PC-3 (cell line): ENCODE measurements at regions not wholly inside any gene's neighbourhood (a gene's known extent, or its start where the extent isn't known, plus 50 kb on each side); places are given as distances from the start of the nearest gene placed in this dataset.
A peak's percentile ranks its signal among the peaks of the same experiment; 100 is the strongest.

Experiments
- ATAC-seq: fragments of 200-7000 bp; cut with Tn5 transposase; 2 replicates; pipeline ENCODE4 v1.9.1; 2020; ENCODE audit warnings: mild to moderate bottlenecking, moderate library complexity
- BruUV-seq: library from RNA; stranded (reverse); fragments of 400-500 nt; replicated peaks from 2 replicates; lab custom pipeline; 2021; lab: Mats Ljungman, UMichigan
- CTCF ChIA-PET: fragments of 300-600 bp; sonication (Branson Sonifier 250); formaldehyde crosslinking; loops from one replicate; lab custom pipeline; 2022; ENCODE audit warnings: antibody characterized with exemption; lab: Charles Lee
- POLR2A ChIA-PET: fragments of 300-600 bp; sonication (Branson Sonifier 250); formaldehyde crosslinking; loops from one replicate; lab custom pipeline; 2022; ENCODE audit warnings: antibody characterized with exemption; ENCODE audit not compliant: unreplicated experiment; lab: Charles Lee
- DNase-seq: peaks from one replicate; pipeline ENCODE4 v3.0.0-alpha.2; 2015
- H2AFZ ChIP-seq: fragments of 300-600 bp; sonication (generic); 2 replicates; pipeline ENCODE4 v1.6.0; 2016; ENCODE audit warnings: antibody characterized with exemption, low read length
- H3F3A ChIP-seq: fragments of 300-600 bp; sonication (generic); one replicate; pipeline ENCODE4 v1.6.0; 2017; ENCODE audit warnings: antibody characterized with exemption, low read length, control low read depth, mild to moderate bottlenecking; ENCODE audit not compliant: unreplicated experiment
- H3K27ac ChIP-seq: fragments of 300-600 bp; sonication (generic); 2 replicates; pipeline ENCODE4 v1.5.1; 2016; ENCODE audit warnings: mild to moderate bottlenecking, low read length
- H3K27me3 ChIP-seq: fragments of 300-600 bp; sonication (generic); 2 replicates; pipeline ENCODE4 v1.6.1; 2016; ENCODE audit warnings: low read length, mixed read lengths
- H3K36me3 ChIP-seq: fragments of 300-600 bp; sonication (generic); 2 replicates; pipeline ENCODE4 v1.6.1; 2016; ENCODE audit warnings: low read depth, mixed run types, low read length, mixed read lengths
- H3K4me1 ChIP-seq: fragments of 300-600 bp; sonication (generic); 2 replicates; pipeline ENCODE4 v1.5.1; 2016; ENCODE audit warnings: low read length; ENCODE audit not compliant: insufficient read depth
- H3K4me2 ChIP-seq: fragments of 300-600 bp; sonication (generic); 2 replicates; pipeline ENCODE4 v1.6.0; 2016; ENCODE audit warnings: low read length
- H3K4me3 ChIP-seq: fragments of 300-600 bp; sonication (generic); 2 replicates; pipeline ENCODE4 v1.5.1; 2016; ENCODE audit warnings: mild to moderate bottlenecking, low read length, mixed read lengths
- H3K79me2 ChIP-seq: fragments of 300-600 bp; sonication (generic); 2 replicates; pipeline ENCODE4 v1.6.1; 2017; ENCODE audit warnings: low read length, mixed read lengths
- H3K9ac ChIP-seq: fragments of 300-600 bp; sonication (generic); 2 replicates; pipeline ENCODE4 v1.6.0; 2016; ENCODE audit warnings: mild to moderate bottlenecking, low read length
- H3K9me2 ChIP-seq: fragments of 300-600 bp; sonication (generic); replicated peaks from 2 replicates; pipeline ENCODE4 v1.6.1; 2016; ENCODE audit warnings: mixed run types, low read length, mixed read lengths
- H3K9me3 ChIP-seq: fragments of 300-600 bp; sonication (generic); 2 replicates; pipeline ENCODE4 v1.6.1; 2016; ENCODE audit warnings: low read length, mixed read lengths
- H4K20me1 ChIP-seq: fragments of 300-600 bp; sonication (generic); 2 replicates; pipeline ENCODE4 v1.6.1; 2016; ENCODE audit warnings: low read length, mixed read lengths
- EZH2 ChIP-seq: fragments of 300-600 bp; sonication (generic); IDR thresholded peaks from one replicate; pipeline ENCODE4 v1.6.1; 2017; ENCODE audit warnings: antibody characterized with exemption, mild to moderate bottlenecking, low read length; ENCODE audit not compliant: unreplicated experiment
- EZH2phosphoT487 ChIP-seq: fragments of 300-600 bp; sonication (generic); IDR thresholded peaks from 2 replicates; pipeline ENCODE4 v1.6.1; 2018; ENCODE audit warnings: mild to moderate bottlenecking, antibody characterized with exemption, low read length, borderline replicate concordance
- intact Hi-C: fragments of 100-400 bp; cut with micrococcal nuclease; formaldehyde crosslinking; loops from 2 replicates; pipeline ENCODE4 v1.9.0; 2023
- TF ChIP-seq, protein P1 (sequence below): fragments of 300-600 bp; sonication (generic); conservative IDR thresholded peaks from 2 replicates; pipeline ENCODE4 v1.5.1; 2017; ENCODE audit warnings: antibody characterized with exemption, low read depth, mild to moderate bottlenecking, low read length

DNA sequence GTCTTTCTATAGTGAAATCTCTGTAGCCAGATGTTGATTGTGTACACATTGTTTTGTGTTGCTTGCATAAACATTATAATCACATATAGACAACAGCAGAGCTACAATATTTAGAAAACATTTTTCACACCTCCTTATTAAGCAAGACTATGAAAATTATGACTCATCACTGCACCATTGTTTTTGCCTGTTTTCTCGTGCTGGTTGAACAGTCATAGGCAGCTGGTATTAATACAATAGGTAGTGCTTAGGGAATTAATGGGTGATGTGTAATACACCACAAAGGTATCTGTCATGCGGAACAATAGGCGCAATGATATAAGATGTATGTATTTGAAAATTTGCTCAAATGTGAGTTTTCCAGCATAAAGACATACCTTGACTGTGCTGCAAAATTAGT is 449.3 kb downstream of the FOXG1 start:
- Histone ChIP-seq H3K79me2 (no peaks in the 10 kb centered on the region), H3K36me3 (no peaks in the 10 kb centered on the region), H3K9me3 (no peaks in the 10 kb centered on the region), H3K27ac (peak overlapping the region; percentile 14; the same call in 1 of the 2 replicates), H3K9ac (no peak overlapping the region), H3K4me1 (peaks cover 30% of the 10 kb centered on the region), H4K20me1 (no peaks in the 10 kb centered on the region), H2AFZ (no peak overlapping the region), H3K9me2 (no peaks in the 10 kb centered on the region), H3K4me2 (no peak overlapping the region), H3K27me3 (peaks cover 8% of the 10 kb centered on the region; the same call in 1 of the 2 replicates), H3F3A (no peaks in the 10 kb centered on the region), H3K4me3 (no peak overlapping the region)
- DNase-seq (no peak), ATAC-seq (no peak)
- intact Hi-C loops = loop anchor here (1.0 to 5.0 kb wide), 3 partner anchors 19 to 539 kb away; no protein-coding TSS in a partner anchor
- no TSS peak for BruUV-seq
- ChIA-PET POLR2A (no interaction called here), CTCF (interaction anchor here (1.0 kb wide), 1 partner anchor 464 kb away, joined by 3 read pairs; no protein-coding TSS in a partner anchor)
- TF ChIP-seq, protein P1, sequence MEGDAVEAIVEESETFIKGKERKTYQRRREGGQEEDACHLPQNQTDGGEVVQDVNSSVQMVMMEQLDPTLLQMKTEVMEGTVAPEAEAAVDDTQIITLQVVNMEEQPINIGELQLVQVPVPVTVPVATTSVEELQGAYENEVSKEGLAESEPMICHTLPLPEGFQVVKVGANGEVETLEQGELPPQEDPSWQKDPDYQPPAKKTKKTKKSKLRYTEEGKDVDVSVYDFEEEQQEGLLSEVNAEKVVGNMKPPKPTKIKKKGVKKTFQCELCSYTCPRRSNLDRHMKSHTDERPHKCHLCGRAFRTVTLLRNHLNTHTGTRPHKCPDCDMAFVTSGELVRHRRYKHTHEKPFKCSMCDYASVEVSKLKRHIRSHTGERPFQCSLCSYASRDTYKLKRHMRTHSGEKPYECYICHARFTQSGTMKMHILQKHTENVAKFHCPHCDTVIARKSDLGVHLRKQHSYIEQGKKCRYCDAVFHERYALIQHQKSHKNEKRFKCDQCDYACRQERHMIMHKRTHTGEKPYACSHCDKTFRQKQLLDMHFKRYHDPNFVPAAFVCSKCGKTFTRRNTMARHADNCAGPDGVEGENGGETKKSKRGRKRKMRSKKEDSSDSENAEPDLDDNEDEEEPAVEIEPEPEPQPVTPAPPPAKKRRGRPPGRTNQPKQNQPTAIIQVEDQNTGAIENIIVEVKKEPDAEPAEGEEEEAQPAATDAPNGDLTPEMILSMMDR = no peak
- TF ChIP-seq EZH2 (no peak), EZH2phosphoT487 (no peak)

DNA sequence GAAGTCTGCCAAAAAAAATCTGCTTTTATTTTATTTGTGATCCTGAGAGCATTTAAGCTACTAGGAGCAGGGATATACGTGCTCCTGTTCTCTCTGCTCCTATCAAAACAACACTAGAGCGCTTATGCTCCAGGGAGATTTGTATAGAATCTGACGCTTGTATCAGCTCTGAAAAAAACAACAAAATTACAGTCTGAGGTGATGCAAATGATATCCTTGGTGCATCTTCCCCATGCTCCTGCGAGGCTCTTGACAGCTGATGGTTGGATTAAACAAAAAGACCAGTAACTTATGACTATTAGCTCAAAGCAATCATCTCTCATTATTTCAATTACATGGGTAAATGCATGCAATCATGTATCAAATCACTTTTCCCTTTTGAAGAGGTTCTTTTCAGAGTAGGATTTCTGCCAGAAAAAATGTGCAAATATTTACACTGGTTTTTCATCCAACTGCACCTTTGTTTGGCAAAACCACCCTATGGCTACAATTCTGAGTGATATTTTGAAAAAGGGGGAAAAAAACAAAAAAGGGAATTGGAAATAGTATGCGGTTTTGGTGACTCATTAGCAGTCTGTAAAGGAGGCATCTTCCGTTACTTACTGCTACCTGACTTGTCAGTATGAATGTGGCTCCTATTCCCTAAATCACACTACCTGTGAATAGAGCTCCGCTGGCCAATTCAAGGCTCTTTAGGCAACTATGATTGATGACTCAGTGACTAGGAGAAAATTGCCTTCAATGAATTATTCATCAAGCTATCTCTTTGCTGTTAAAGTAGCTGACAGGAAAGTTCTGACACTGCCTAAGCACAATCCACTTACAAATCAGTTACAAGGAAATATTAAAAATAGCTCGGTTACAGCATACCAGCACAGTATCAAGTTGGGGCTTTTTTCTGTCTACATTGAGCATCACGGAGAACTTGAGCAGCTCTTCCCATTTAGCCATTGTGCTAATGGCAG is 450.0 kb downstream of the FOXG1 start:
- H3K4me1 ChIP-seq = peaks cover 30% of the 10 kb centered on the region

DNA sequence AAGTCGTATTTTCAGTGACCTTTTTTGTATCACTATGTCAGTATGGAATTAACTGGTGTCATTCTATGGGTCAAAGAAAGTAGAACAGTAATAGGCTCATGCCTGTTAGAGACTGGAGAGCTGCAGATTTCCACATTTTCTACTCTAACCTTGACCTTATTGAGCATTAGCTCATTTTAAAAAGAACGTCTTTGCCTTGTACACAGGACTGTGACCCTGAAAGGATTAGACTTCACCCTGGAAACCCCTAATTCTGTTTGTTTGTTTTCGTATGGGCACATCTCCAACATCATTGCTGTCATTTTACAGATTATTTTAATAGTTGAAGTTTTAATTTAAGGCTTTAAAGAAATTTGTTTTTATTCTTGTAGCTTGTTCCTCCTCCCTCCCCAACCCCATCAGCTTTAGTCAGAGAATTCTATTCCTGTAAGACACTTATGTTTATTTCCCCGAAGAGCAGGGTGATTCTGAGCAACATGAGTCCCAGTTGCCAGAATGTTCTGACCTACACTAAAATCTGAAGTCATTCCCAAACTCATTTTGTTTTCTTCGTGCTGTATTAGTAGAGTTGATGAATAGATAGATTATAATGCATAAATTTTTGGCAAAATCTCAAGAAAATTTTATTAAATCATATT is 451.3 kb downstream of the FOXG1 start:
- DNase-seq = no peak
- intact Hi-C loops = loop anchor here (2.0 to 5.0 kb wide), 2 partner anchors 21 to 541 kb away; no protein-coding TSS in a partner anchor
- Histone ChIP-seq H3K36me3 (no peaks in the 10 kb centered on the region), H3K4me2 (no peak overlapping the region), H4K20me1 (no peaks in the 10 kb centered on the region), H3K4me1 (peaks cover 26% of the 10 kb centered on the region), H3K27me3 (peaks cover 17% of the 10 kb centered on the region), H3K79me2 (no peaks in the 10 kb centered on the region), H3K9me2 (no peaks in the 10 kb centered on the region), H3K9ac (no peak overlapping the region), H3F3A (no peaks in the 10 kb centered on the region), H3K9me3 (no peaks in the 10 kb centered on the region), H3K27ac (no peak overlapping the region), H3K4me3 (no peak overlapping the region), H2AFZ (no peak overlapping the region)
- TF ChIP-seq EZH2phosphoT487 = no peak
- no TSS peak for BruUV-seq
- ChIA-PET POLR2A (no interaction called here), CTCF (no interaction called here)
- ATAC-seq = no peak

More for the DNA sequence above, 450.0 kb downstream of the FOXG1 start:
- no peaks in the 10 kb centered on the region for H3K36me3 ChIP-seq
- no peaks in the 10 kb centered on the region for H4K20me1 ChIP-seq
- BruUV-seq = no TSS peak
- no peak for TF ChIP-seq EZH2phosphoT487
- no peak overlapping the region for H3K9ac ChIP-seq
- no peaks in the 10 kb centered on the region for H3K9me2 ChIP-seq
- no peaks in the 10 kb centered on the region for H3K9me3 ChIP-seq
- no peak overlapping the region for H3K4me3 ChIP-seq
- DNase-seq = peak; percentile 85
- intact Hi-C loops = loop anchor here (1.0 to 5.0 kb wide), 3 partner anchors 20 to 539 kb away; no protein-coding TSS in a partner anchor
- H3K27ac ChIP-seq = peak overlapping the region; percentile 14; the same call in 1 of the 2 replicates
- peaks cover 13% of the 10 kb centered on the region; the same call in 1 of the 2 replicates for H3K27me3 ChIP-seq
- ChIA-PET POLR2A (interaction anchor here (0.5 to 0.6 kb wide), 3 partner anchors 24 to 175 kb away, joined by 3 to 9 read pairs (median 5); no protein-coding TSS in a partner anchor), CTCF (interaction anchor here (0.6 to 1.0 kb wide), 4 partner anchors 359 to 483 kb away, joined by 3 read pairs; no protein-coding TSS in a partner anchor)
- ATAC-seq = peak; percentile 93
- no peaks in the 10 kb centered on the region for H3K79me2 ChIP-seq
- H3F3A ChIP-seq = no peaks in the 10 kb centered on the region
- peak overlapping the region; percentile 52 for H3K4me2 ChIP-seq
- H2AFZ ChIP-seq = no peak overlapping the region
